ENCODE measurements at regions not wholly inside any gene's neighbourhood (a gene's known extent, or its start where the extent isn't known, plus 50 kb on each side); places are given as distances from the start of the nearest gene placed in this dataset.

DNA sequence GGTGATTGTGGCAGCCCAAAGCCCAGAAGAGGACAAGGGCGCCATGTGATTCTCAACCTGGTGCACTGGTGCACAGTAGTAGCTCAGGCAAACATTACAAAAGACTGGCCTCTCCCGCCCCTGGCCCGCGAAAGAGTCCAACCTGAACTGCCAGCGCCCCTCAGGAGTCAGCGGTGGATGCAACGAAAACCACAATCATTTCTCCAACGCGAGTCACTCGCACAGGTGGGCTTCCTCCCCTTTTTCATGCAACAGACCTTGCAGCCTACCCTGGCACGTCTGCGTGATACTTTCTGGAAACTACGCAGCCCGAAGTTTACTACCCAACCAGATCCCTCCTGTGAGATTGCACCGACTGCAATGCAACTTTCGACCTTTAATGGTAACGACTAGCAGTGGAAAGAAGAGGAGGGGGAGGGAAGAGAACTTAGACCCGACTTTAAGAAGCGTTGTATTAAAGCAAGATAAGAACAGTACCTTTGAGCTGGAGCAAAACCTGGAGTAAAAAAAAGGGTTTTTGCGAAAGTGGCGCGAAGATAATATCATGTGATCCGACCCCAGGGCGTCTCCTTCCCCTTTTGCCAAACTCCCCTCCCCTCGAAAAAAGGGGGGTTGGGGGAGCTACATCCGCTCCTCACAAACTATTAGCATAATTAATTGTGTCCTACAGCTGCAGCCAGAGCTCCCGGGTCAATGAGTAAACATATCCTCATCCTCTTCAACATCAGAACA, 63.3 kb upstream of the CCDC160 start:
- DNase-seq: no peak

GRCh38 chrX:134174273-134174660, 62.7 kb upstream of the CCDC160 start:
- no peak for DNase-seq

GRCh38 chrX:134174859-134175258, 62.1 kb upstream of the CCDC160 start:
- no peak for DNase-seq

- no peak for DNase-seq
These were observed 59.5 kb upstream of the CCDC160 start for GRCh38 chrX:134177527-134177926.

DNA sequence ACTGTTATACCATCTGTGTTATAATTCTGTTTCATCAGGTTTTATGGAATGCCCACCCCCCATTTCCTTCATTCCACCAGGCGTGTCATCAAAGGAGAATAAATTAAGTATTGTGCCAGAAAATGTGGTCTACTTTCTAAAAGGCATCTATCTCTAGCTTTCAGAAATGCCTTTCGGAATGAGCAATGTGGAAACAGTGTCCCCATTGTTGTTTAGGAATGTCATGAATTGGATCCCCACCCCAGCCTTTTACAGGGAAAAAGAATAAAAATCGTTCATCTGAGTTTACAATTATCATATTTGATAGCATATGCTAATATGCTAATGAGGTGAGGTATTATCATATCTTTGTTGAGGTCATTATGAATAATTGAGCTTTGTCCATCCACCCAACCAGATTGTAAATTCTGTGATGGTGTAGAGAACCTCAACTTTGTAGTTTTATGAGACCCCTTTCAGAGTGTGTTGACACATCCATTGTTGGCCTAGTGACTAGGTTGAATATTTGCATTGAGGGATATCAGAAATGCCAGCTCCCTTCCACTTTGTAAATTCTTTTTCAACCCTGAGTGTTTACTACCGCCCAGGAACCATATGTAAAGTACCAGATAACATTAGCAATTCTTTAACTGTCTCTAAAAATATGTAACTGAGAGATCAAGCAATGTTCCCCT, 56.2 kb upstream of the CCDC160 start:
- no peak for DNase-seq

DNA sequence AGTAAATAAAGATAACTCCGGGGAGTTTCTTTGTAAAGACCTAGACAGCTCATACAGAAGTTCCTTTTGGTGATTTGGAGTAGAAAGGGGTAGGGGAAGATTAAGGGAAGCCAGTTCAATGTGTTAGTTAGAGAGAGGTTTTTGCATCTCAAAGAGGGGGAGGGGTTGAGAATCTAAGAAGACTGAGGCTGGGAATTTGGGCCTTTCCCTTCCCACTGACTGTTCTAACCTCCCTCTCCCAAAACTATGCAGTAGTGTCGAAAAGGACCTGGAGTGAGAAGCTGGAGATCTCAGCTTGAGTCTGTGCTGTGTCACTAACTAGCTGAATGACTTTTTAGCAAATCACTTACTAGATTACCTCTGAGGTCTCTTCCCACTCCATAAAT, 55.7 kb upstream of the CCDC160 start:
- no peak for DNase-seq

GRCh38 chrX:134183665-134184064, 53.3 kb upstream of the CCDC160 start:
- no peak for DNase-seq

GRCh38 chrX:134184936-134185335, 52.0 kb upstream of the CCDC160 start:
- no peak for DNase-seq

- DNase-seq: no peak
These were observed 50.4 kb upstream of the CCDC160 start for GRCh38 chrX:134186362-134187121.

Data from NCI-H510A treated with DMSO at 0.1 percent for 48 hours (cell line).